HT1080 (cell line): ENCODE measurements at regions not wholly inside any gene's neighbourhood (a gene's known extent, or its start where the extent isn't known, plus 50 kb on each side); places are given as distances from the start of the nearest gene placed in this dataset.
A peak's percentile ranks its signal among the peaks of the same experiment; 100 is the strongest.
"Not testable (repeated sequence)": the region's sequence is repeated elsewhere in the genome, so short reads cannot be mapped to it uniquely, and the experiment has no call there.

Experiments used
- DNase-seq: peaks from one replicate; pipeline ENCODE4 v3.0.0-alpha.2; 2015; ENCODE audit warnings: low read depth

DNA sequence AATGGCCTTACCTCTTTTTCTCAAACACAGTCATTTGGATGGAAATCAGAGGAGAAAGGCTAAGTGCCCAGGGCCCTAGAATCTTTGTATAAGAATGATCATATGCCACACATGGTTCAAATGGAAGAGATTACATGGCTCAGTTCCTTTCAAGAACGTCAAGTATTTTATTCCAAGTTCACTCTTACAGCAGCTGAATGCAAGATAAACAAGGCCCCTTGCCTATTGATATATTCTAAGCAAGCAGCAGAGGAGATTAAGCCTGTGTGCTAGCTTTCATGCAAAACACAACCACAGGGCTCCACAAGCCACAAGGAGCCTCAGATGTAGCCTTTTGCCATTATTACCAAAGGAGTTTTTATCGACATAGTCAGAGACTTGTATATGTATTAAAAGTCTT lies 55.3 kb upstream of the SLCO6A1 start:
- DNase-seq = no peak

DNA sequence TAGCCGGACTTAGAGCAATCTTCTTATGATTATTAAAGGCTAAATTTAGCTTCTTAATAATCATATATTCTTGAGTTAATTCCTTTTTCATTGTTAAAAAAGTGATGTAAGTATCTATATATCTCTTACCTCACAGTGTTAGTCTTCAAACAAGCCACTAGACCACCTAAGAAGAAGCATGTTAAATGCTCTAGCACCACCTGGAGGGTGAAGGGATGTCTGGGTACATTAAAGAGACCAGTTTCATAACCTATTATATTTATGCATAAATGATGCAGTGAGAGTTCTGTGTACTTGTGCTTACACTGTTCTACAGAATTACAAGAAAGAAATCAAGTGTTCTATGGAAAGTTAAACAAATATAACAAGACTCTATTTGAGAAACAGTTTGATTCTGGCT lies 55.9 kb upstream of the SLCO6A1 start:
- DNase-seq = peak; percentile 23

DNA sequence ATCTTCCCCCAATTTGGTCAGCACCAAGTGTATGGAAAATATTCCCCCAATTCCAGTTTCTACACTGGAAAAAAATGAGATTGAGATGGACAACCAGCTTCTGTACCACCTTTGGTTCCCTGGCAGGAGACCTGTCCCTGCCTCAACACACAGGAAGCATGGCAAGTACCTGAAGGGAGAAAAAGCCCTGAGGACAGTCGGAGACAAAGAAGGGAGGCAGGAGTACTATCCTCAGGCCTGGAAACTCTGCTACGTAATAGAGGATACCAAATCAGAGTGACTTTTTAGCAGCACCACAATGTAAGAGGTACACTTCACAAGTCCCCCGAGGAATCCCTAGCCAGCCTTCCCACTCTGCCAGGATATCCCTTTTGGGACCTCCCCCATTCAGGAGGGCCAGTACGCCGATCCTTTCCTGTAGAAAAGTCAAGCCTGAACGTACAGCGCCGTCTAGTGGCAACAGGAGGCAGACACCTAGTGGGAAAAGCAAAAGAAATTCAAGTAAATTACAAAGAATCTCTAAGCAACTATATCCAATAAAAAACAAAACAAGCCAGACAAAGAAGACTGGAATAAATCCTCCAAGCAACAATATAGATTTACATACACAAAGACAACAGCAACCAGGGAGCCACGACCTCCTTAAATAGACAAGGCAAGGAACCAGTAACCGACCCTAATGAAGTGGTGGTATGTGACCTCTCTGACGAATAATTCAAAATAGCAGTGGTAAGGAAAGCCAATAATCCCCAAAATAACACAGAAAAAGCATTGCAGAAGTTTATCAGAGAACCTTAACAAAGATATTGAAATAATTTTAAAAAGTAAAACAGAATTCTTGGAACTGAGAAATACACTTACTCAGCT lies 63.3 kb upstream of the SLCO6A1 start:
- peak; percentile 42 for DNase-seq

DNA sequence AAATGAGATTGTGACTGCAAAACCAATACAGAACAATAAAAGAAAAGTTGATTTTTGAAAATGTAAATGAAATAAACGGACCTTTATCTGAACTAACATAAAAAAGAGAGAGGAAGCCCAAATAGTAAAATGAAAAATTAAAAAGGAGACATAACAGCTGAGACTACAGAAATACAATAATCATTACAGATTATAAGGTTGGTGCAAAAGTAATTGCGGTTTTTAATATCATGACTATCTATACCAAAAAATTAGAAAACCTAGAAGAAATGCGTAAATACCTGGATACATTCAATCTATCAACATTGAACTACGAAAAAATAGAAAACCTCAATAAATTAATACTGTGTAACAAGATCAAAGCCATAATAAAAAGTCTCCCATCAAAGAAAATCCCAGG lies 71.9 kb upstream of the SLCO6A1 start:
- DNase-seq = no peak

DNA sequence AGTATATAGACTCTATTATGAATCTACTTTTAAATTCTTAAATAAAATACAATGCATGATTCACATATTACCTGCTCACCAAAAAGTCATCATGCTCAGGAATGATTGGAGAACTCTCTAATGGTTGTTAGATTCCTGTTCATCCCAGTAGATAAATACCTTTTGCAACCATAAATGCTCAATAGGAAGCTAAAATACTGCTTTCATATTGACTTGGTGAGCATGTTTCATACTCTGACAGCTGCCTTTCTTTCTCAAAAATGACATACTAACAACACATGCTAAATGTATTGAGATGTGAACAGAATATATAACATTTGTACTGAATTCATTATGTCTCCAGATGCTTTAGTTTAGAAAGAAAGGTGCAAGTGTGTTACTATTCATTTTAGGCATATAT lies 79.6 kb upstream of the SLCO6A1 start:
- DNase-seq = no peak

DNA sequence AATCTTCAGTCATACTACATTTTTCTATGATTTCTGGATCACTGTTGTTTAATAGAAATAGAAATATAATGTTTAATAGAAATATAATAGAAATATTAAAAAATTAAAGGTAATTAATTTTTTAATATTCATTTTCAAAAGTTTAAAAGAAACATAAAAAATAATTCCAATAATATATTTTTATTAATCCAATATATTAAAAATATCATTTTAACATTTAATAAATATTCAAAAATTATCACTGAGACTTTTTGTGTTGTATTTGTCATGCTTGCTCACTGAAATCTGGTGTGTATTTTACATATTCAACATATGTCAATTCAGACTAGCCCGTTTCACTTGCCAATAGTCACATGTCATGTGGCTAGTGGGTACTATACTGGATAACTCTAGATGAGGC lies 80.6 kb upstream of the SLCO6A1 start:
- DNase-seq = no peak

DNA sequence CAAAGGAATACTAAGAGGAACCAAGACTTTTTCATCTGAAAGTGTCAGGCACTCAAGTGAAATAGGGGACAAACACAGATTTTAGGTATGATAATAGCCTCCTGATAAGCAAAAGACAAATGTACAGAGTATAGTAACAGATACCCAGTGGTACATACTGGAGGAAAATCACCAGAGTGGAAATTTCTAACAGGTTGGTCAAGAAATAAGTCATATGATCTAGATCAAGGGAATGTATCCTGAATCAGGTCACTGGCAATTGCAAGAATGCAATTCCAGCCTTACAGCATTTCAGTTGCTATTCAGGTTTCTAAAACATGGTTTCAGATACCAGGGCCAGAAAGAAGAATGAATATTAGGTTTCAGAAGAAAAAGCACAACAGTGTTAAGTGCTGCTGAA lies 82.2 kb upstream of the SLCO6A1 start:
- no peak for DNase-seq

DNA sequence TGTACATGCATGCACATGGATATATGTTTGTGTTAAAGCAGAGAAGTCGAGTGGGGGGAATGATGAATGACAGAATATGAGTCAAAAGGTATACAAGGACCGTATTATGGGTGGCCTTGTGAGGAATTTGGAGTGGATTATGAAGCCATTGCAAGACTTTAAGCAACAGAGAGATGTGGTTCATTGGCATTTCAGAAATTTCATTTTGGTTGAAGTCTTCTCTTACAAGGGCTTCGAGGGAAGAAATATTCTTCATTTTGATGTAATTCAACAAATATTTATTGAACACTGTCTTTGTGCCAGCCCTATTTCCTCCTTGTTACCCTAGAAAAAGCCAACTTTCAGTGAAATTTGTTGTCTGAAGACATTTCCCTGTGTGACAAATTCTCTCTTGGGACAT lies 83.9 kb upstream of the SLCO6A1 start:
- no peak for DNase-seq

DNA sequence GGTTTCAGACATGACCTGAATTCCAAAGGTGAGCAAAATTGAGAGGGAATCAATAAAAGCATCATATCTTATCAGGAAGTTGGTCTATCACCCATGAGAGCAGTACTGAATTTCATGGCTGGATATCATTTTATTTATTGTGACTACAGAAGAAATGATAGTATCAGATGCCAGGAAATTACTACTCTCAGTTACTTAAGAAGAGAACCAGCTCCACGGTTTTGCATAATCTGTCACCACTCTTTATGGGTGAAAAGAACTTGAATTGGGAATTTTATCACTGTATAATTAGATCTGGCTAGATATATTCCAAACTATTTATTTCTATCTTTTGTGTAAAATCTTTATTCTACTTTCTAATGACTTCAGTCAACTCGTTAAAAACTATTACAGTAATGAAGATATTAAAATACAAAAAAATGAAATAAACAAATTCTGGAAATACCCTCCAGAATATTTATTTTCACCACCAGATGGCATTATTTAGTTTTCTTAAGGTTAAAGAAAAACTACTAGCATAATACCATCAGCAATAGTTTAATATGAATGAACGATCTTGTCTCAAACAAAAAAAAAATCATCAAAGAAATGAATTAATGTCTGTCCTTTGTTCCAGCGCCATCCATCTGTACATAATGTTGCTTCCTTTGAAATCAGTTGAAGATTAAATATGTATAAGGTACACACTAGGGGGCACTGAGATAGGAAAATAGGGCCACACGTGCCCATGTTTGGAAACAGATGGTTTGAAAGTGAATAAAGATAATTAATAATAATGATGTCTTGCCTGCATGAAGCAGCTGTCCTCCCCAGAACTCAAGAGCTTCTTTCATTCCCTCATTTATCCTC lies 84.7 kb upstream of the SLCO6A1 start:
- peak; percentile 32 for DNase-seq

DNA sequence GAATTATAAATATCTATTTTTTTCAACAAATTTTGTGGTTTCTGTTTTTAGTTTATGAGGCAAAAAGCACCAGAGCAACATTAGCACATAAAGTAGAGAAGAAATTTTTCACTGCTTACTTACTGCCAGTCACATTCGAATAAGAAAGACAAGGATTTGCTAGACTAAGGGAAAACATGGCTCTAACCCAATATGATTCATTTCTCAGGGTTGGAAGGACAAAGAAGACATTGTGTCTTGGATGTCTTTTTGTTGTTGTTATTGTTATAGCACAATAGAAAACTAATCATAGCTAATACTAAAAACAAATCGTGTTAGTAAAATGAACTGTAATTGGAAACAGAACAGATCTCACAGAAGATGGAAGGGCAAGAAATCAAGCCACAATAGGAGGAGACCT lies 90.9 kb upstream of the SLCO6A1 start:
- DNase-seq = no peak

DNA sequence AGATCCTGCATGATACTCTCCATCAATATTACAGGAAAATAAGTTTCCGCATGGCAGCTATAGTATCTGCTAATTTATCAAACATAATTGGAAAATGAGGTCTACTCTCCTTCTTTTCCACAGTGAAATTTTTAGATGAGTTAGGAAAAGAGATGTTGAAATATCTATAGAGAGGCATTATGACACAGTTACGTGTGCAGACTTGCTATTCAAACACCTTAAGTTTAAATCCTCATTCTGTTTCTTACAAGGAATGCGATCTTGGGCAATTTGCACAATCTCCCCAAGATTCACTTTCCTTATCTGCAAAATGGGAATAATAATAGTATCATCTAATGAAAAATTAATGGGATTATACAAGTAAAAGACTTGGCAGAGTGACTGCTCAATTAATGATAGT lies 91.7 kb upstream of the SLCO6A1 start:
- DNase-seq = no peak

DNA sequence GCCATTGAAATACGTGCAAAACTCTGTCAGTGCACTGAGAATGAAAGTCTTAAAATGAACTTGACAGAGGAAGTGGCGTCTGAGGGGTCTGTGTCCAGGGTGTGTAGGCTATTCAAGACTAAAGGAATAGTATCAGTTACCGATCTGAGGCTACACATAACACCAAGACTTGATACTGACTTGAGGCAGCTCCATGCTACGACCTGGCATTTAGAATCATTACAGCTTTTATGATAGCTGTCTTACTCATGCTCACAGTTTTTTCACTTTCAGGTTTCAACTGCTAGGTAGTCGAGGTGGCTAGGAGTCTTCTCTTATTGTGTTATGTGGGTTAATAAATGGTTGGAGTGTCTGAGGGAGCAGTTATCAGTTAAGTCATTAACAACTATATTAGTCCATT lies 92.8 kb upstream of the SLCO6A1 start:
- no peak for DNase-seq

DNA sequence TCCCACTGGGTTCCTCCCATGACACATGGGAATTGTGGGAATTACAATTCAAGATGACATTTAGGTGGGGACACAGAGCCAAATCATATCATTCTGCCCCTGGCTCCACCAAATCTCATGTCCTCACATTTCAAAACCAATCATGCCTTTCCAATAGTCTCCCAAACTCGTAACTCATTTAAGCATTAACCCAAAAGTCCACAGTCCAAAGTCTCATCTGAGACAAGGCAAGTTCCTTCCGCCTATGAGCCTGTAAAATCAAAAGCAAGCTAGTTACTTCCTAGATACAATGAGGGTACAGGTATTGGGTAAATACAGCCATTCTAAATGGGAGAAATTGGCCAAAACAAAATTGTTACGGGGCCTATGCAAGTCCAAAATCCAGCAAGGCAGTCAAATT lies 93.8 kb upstream of the SLCO6A1 start:
- DNase-seq = not testable (repeated sequence)

DNA sequence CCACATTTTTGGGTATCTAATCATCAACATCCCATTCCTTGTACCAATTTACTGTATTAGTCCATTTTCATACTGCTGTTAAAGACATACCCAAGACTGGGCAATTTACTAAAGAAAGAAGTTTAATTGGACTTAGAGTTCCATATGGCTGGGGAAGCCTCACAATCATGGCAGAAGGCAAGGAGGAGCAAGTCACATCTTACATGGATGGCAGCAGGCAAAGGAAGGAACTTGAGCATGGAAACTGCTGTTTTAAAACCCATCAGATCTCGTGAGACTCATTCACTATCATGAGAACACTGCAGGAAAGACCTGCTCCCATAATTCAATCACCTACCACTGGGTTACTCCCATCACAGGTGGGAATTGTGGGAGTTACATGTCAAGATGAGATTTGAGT lies 95.4 kb upstream of the SLCO6A1 start:
- no peak for DNase-seq

DNA sequence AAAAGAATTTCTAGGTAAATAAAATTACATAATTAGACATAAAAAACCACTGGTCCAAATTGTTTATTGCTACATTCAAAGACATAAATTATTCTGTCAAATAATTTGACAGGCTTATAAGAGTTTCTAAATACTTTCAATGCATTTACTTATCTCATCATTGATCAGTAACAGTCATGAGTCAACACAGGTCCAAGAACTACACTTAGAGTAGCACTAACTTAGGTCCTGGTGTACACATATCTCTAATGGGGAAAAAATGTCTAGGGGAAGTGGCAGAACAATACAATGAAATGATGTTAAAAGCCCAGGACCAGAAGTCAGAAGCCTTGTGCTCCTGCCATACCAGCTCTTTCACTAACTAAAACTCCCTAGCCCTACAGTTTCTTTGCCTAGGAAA lies 96.5 kb upstream of the SLCO6A1 start:
- no peak for DNase-seq

DNA sequence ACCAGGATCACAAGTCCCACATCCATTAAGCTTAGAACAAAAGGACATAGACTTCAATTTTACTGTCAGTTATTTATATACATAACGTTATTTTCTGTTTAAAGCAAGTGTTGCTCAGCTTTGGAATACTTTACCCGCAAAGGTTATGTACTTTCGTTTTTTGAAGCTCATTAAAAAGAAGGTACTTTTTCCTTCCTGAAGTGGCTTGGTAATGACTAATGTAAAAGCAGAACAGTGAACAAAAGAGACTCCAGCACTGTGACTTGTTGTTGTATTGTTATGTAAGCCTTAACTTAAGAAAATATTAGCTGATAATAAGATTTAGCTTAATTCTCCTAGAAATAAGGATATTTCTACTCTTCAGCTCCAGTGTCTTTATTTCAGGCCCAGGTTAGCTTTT lies 97.3 kb upstream of the SLCO6A1 start:
- no peak for DNase-seq

DNA sequence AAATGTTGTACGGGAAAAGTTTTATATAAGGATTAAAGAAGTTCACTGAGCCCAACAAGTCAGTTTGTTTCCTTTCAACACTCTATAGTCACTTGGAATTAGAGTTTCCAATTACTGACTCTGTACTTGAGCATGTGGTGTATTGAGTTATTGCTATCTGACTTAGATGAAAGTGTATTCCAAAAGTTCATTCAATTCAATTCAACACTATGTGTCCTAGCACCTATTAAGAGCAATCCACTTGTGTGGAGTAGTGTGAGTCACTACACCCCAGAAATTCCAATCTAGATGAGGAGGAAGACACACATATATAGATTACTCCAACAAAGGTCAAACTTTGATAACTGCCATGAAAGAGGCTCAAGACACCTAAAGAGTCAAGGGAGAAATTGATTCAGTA lies 98.2 kb upstream of the SLCO6A1 start:
- DNase-seq = no peak

DNA sequence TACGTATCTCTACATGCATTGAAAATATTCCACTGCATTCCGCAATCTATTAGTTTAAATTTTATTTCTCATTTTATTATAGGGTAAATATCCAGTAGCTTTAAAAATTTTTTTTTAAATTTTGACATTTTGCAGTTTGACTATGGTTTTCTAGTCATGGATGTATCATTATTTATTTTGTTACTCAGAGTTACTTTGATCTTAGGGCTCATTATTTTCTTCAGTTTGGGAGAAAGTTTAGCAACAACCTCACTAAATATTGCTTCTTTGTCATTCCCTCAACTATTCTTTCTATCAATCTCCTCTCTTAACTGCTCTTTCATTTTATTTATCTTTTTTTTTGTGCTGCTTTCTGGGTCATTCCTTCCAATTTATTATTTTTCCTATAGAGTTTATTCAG lies 100.5 kb upstream of the SLCO6A1 start:
- no peak for DNase-seq

DNA sequence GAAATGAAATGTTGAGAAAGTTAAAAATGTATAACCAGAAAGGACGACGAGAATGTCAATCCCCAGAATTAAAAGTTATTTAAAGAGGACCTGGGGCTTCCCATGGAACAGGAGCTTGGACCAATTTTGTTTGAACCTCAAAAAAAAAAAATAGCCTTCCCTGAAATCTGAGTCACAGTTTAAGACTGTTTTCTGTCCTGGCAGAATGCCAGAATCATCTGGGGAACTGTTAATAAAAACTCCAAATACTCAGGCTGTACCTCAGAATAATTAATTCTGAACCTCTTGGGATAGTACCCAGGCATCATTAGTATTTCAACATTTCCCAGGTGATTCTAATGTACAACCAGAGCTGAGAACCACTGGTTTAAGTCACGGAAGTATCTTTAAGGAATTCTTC lies 102.2 kb upstream of the SLCO6A1 start:
- peak; percentile 18 for DNase-seq

DNA sequence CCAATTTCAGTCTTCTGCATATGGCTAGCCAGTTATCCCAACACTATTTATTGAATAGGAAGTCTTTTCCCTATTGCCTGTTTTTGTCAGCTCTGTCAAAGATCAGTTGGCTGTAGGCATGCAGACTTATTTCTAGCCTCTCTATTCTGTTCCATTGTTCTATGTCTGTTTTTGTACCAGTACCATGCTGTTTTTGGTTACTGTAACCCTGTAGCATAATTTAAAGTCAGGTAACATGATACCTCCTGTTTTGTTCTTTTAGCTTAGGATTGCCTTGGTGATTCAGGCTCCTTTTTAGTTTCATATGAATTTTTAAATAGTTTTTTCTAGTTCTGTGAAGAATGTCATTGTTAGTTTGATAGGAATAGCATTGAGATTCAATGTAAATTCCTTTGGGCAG lies 104.9 kb upstream of the SLCO6A1 start:
- DNase-seq = no peak

DNA sequence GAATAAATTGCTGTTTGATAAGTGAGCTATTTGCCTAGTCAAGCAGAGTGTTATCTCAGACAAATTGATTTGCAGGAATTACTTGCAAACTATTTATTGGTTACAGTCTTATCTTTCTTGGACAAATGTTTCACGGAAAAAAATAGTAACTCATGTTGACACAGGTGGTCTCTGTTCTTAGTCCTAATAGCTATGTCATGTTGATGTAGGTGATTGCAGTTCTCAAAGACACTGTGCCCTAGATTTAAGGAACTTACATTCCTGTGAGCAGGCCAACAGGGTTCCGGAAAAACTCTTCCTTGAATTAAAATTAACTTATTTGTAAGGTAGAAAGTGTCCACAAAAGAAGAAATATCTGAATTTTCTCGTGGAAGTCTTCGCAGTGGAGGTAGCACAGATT lies 109.6 kb upstream of the SLCO6A1 start:
- DNase-seq = no peak

DNA sequence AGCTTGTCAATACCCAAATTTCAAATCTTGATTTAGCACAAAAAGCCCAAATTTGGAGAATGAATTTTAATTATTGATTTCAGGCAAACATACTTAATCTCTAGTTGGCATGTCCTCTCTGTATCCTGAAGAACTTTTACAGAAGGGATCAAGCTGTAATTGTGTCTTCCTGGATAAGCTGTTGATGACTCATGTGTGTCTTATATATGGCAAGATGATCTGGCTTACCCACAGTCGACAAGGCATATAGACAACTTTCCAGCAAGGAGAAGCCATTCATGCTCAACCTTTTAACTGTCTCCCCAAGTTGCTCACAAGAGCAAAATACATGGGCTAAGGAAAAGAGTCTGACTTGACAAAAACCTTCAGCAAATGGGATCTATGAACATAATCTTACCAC lies 112.5 kb upstream of the SLCO6A1 start:
- DNase-seq = peak; percentile 34

DNA sequence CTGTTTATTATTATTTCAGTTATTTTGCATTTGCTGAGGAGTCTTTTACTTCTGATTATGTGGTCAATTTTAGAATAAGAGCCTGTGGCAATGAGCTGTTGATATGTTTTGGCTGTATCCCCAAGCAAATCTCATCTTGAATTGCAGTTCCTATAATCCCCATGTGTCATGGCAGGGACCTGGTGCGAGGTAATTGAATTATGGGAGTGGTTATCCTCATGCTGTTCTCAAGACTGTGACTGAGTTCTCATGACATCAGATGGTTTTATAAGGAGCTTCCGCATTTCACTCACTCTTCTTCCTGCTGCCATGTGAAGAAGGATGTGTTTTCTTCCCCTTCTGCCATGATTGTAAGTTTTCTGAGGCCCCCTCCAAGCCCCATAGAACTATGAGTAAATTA lies 114.9 kb upstream of the SLCO6A1 start:
- DNase-seq = no peak
